ENCODE measurements at regions not wholly inside any gene's neighbourhood (a gene's known extent, or its start where the extent isn't known, plus 50 kb on each side); places are given as distances from the start of the nearest gene placed in this dataset.

DNA sequence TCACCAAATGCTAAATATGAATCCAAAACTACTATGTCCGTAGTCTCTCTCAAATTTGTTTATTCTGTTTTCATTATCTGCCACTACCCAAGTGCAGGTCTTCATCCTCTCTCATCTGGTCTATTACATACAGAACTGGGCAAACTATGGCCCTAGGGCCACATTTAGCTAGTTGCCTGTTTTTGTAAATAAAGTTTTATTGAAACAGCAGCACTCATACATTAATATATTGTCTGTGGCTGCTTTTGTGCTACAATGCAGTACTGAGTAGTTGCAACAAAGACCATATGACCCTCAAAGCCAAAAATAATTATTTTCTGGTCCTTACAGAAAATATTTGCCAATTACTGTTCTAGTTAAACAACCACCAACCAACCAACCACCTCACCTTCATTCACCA lies 172.2 kb upstream of the NCKAP5 start:
- TF ChIP-seq ZNF274 (IDR thresholded peaks at IDR 0.05; ENCODE audit: low read depth, low read length), result no peak
- TF ChIP-seq YY1 (IDR thresholded peaks at IDR 0.05; ENCODE audit: insufficient read depth, insufficient read length), result no peak
